ENCODE measurements at regions not wholly inside any gene's neighbourhood (a gene's known extent, or its start where the extent isn't known, plus 50 kb on each side); places are given as distances from the start of the nearest gene placed in this dataset.

DNA sequence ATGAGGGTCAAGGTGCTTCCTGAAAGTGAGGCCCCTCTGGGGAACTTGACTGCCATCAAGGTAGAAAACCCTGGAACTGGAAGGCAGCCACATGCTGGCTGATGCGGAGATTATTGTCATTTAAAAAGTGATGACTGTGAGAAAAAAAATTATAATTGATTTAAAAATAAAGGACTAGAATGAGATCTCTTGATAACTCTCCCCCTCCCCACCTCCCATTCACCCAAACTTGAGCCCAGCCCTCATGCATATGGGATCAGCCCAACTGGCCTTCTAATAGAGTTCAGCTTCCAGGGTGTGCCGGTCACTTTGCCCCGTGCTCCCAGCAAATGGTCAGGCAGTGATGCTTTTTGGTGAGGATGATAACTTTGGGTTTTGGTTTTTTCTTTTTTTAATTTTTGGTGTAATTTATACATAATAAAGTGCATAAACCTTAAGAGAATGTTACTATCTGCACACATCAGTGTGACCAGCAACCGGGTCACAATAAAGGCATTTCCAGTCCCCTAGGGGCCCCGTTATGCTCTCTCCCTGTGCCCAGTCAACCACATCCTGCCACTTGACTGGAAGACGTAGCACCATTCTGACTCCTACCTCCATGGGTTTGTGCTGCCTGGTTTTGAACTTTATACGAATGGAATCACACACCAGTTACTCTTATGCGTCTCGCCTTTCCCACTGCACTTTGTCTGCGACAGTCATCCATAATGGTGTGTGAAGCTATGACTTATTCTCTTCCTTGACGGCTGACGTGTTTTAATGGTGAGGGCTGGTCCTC is 187.9 kb downstream of the USP12 start:
- no peak for TF ChIP-seq CREB1 (IDR thresholded peaks at IDR 0.05)
- no peak for TF ChIP-seq CREB1 (CRISPR knock-in tag; IDR thresholded peaks at IDR 0.05)
- TF ChIP-seq GTF2F1 (IDR thresholded peaks at IDR 0.05; ENCODE audit: low read depth, low read length), result no peak
- TF ChIP-seq, protein P1, sequence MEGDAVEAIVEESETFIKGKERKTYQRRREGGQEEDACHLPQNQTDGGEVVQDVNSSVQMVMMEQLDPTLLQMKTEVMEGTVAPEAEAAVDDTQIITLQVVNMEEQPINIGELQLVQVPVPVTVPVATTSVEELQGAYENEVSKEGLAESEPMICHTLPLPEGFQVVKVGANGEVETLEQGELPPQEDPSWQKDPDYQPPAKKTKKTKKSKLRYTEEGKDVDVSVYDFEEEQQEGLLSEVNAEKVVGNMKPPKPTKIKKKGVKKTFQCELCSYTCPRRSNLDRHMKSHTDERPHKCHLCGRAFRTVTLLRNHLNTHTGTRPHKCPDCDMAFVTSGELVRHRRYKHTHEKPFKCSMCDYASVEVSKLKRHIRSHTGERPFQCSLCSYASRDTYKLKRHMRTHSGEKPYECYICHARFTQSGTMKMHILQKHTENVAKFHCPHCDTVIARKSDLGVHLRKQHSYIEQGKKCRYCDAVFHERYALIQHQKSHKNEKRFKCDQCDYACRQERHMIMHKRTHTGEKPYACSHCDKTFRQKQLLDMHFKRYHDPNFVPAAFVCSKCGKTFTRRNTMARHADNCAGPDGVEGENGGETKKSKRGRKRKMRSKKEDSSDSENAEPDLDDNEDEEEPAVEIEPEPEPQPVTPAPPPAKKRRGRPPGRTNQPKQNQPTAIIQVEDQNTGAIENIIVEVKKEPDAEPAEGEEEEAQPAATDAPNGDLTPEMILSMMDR (IDR thresholded peaks at IDR 0.05 in 2 of 3, conservative IDR thresholded peaks at IDR 0.05 in 1 of 3; ENCODE audit: insufficient read depth in 2 of 3, low read depth in 1 of 3, low read length in 3 of 3), result no peak
- TF ChIP-seq E2F6 (IDR thresholded peaks at IDR 0.05; ENCODE audit: borderline replicate concordance in 1 of 2, extremely low read depth in 1 of 2, insufficient read depth in 1 of 2, insufficient read length in 1 of 2, low read depth in 1 of 2, low read length in 1 of 2, poor library complexity in 1 of 2, severe bottlenecking in 1 of 2), result no peak
- no peak for TF ChIP-seq RAD21 (CRISPR knock-in tag; conservative IDR thresholded peaks at IDR 0.05 in 1 of 2, IDR thresholded peaks at IDR 0.05 in 1 of 2)
- no peak for TF ChIP-seq CTBP1 (IDR thresholded peaks at IDR 0.05; ENCODE audit: borderline replicate concordance)
- no peak for TF ChIP-seq OTX1 (CRISPR knock-in tag; IDR thresholded peaks at IDR 0.05)
- TF ChIP-seq TAL1 (IDR thresholded peaks at IDR 0.05), result no peak
- no peak for TF ChIP-seq DPF2 (IDR thresholded peaks at IDR 0.05)
- no peak for TF ChIP-seq ZNF274 (IDR thresholded peaks at IDR 0.05; ENCODE audit: borderline replicate concordance, low read depth, low read length)

All from K562 (cell line).